Right renal cortex interstitium (tissue), 3 donors: ENCODE measurements at regions not wholly inside any gene's neighbourhood (a gene's known extent, or its start where the extent isn't known, plus 50 kb on each side); places are given as distances from the start of the nearest gene placed in this dataset.
"Not testable (repeated sequence)": the region's sequence is repeated elsewhere in the genome, so short reads cannot be mapped to it uniquely, and the experiment has no call there.

Experiments used
- DNase-seq, 3 donors: peaks; one replicate each; pipeline ENCODE4 v3.0.0-alpha.2; 2013; ENCODE audit warnings: low read depth in 3 of 3, low spot score in 2 of 3

GRCh38 chr5:138702166-138703077 is 50.8 kb upstream of the CTNNA1 start:
- DNase-seq = no peak

GRCh38 chr5:138701678-138702077 is 51.5 kb upstream of the CTNNA1 start:
- DNase-seq = no peak

- DNase-seq = no peak
Observed at GRCh38 chr5:138700581-138701362, 52.5 kb upstream of the CTNNA1 start.

GRCh38 chr5:138699482-138699881 is 53.7 kb upstream of the CTNNA1 start:
- no peak for DNase-seq

GRCh38 chr5:138698713-138699112 is 54.5 kb upstream of the CTNNA1 start:
- no peak for DNase-seq

GRCh38 chr5:138697720-138698360 is 55.4 kb upstream of the CTNNA1 start:
- no peak for DNase-seq

- no peak for DNase-seq
Observed at GRCh38 chr5:138696501-138696900, 56.7 kb upstream of the CTNNA1 start.

- DNase-seq = no peak
Observed at GRCh38 chr5:138695781-138696180, 57.4 kb upstream of the CTNNA1 start.

GRCh38 chr5:138694146-138694545 is 59.1 kb upstream of the CTNNA1 start:
- DNase-seq = no peak

GRCh38 chr5:138692370-138692769 is 60.9 kb upstream of the CTNNA1 start:
- DNase-seq = no peak

- DNase-seq = no peak
Observed at GRCh38 chr5:138686668-138687067, 66.6 kb upstream of the CTNNA1 start.

GRCh38 chr5:138685193-138685745 is 68.0 kb upstream of the CTNNA1 start:
- no peak for DNase-seq

GRCh38 chr5:138682462-138682861 is 70.8 kb upstream of the CTNNA1 start:
- DNase-seq = not testable (repeated sequence)

GRCh38 chr5:138678826-138679225 is 74.4 kb upstream of the CTNNA1 start:
- DNase-seq = not testable (repeated sequence)

GRCh38 chr5:138677782-138678181 is 75.4 kb upstream of the CTNNA1 start:
- no peak for DNase-seq

- no peak for DNase-seq
Observed at GRCh38 chr5:138676556-138677193, 76.5 kb upstream of the CTNNA1 start.

- DNase-seq = no peak
Observed at GRCh38 chr5:138676002-138676401, 77.2 kb upstream of the CTNNA1 start.

GRCh38 chr5:138668451-138669380 is 84.5 kb upstream of the CTNNA1 start:
- no peak for DNase-seq

- DNase-seq = not testable (repeated sequence)
Observed at GRCh38 chr5:138667782-138668331, 85.4 kb upstream of the CTNNA1 start.
